Heart left ventricle (tissue), 16 donors: ENCODE measurements at regions not wholly inside any gene's neighbourhood (a gene's known extent, or its start where the extent isn't known, plus 50 kb on each side); places are given as distances from the start of the nearest gene placed in this dataset.
A peak's percentile ranks its signal among the peaks of the same experiment; 100 is the strongest.
"Not testable (repeated sequence)": the region's sequence is repeated elsewhere in the genome, so short reads cannot be mapped to it uniquely, and the experiment has no call there.

Experiments used
- ATAC-seq, 4 donors: fragments of 200-7000 bp; cut with Tn5 transposase; one replicate each; pipeline ENCODE4 v1.9.1; 2020 to 2022; ENCODE audit warnings: moderate library complexity in 4 of 4, mild to moderate bottlenecking in 3 of 4, moderate number of reproducible peaks in 1 of 4
- DNase-seq, 5 donors: peaks; one replicate each; pipeline ENCODE4 v3.0.0-alpha.2; 2020
- H3K27ac ChIP-seq, 12 donors: fragments of 200-600 bp; sonication (generic) in 4 of 12; one replicate each; pipeline versions ENCODE4 v1.5.0 to v1.8.0; 2016 to 2022; ENCODE audit warnings: mild to moderate bottlenecking in 2 of 12
- H3K27me3 ChIP-seq, 9 donors: fragments of 200-600 bp; sonication (generic) in 2 of 9; one replicate each; pipeline versions ENCODE4 v1.5.1 to v1.8.0; 2016 to 2022; ENCODE audit warnings: mild to moderate bottlenecking in 3 of 9
- H3K36me3 ChIP-seq, 9 donors: fragments of 200-600 bp; sonication (generic) in 2 of 9; one replicate each; pipeline versions ENCODE4 v1.5.0 to v1.8.0; 2018 to 2022; ENCODE audit warnings: mild to moderate bottlenecking in 2 of 9
- H3K4me1 ChIP-seq, 12 donors: fragments of 200-600 bp; sonication (generic) in 4 of 12; one replicate each; pipeline versions ENCODE4 v1.5.0 to v1.8.0; 2016 to 2022; ENCODE audit warnings: mild to moderate bottlenecking in 3 of 12
- H3K4me3 ChIP-seq, 12 donors: fragments of 200-600 bp; sonication (generic) in 4 of 12; one replicate each; pipeline versions ENCODE4 v1.5.0 to v1.8.0; 2017 to 2022; ENCODE audit warnings: mild to moderate bottlenecking in 9 of 12, moderate library complexity in 4 of 12
- H3K9me3 ChIP-seq, 12 donors: fragments of 200-600 bp; sonication (generic) in 4 of 12; one replicate each; pipeline versions ENCODE4 v1.5.0 to v1.8.0; 2016 to 2022; ENCODE audit warnings: mild to moderate bottlenecking in 1 of 12
- POLR2A ChIP-seq, 2 donors: fragments of 450-650 bp; IDR thresholded peaks; one replicate each; pipeline ENCODE4 v1.6.1; 2017; ENCODE audit warnings: antibody characterized with exemption in 2 of 2, mild to moderate bottlenecking in 2 of 2, moderate library complexity in 2 of 2
- WGBS, 4 donors: extraction: QIAGEN DNeasy Blood & Tissue Kit in 2 of 4; methylation state at CpG; one replicate each; pipeline versions ENCODE4 v1.1.5 to v1.1.7; 2013 to 2018; 5-methylcytosine and 5-hydroxymethylcytosine counted together
- intact Hi-C, 10 donors: fragments of 100-400 bp; cut with DNase I; formaldehyde crosslinking; loops; one replicate each; pipeline versions ENCODE4 v1.11.1 to v1.14.2; 2022
- TF ChIP-seq, protein P1 (sequence below), 12 donors: fragments of 200-600 bp; sonication (generic) in 4 of 12; IDR thresholded peaks; one replicate each; pipeline versions ENCODE4 v1.5.0 to v1.8.0; 2018 to 2022; ENCODE audit warnings: antibody characterized with exemption in 12 of 12, mild to moderate bottlenecking in 5 of 12
- donor health status: ischemic (EF 13 %, LVEDD 7.1; RV severe dilation, severe dysfunction).
- donor health status: healthy with polysubstance abuse.
- donor health status: DM: no; HTN: yes; CAD: no.
- donor health status: DM: no; HTN: no; CAD: no.
- donor health status: ischemic (EF 25% LVEDD 6.9; RV normal size, moderate dysfunction).
- donor health status: ischemic (EF 25% LVEDD 5.7; RV mildly dilated, moderate dysfunction).
- donor health status: healthy.
- donor health status: DM: yes; HTN: yes; CAD: no.
- donor health status: ischemic (EF 35%, LVEDD 5.7; RV mildly dilated, moderate dysfunction).
- donor health status: nonischemic (EF 11% LVEDD 7.7; RV severe dilation, severe dysfunction).
- donor health status: DM: yes; HTN: yes; CAD: no.
- donor health status: PGD.
- donor health status: ischemic (EF 29% LVEDD 5.4; RV normal size, mild dysfunction).
- donor health status: nonischemic (EF 23%, LVEDD 6.1; RV moderate dilation, normal function).

DNA sequence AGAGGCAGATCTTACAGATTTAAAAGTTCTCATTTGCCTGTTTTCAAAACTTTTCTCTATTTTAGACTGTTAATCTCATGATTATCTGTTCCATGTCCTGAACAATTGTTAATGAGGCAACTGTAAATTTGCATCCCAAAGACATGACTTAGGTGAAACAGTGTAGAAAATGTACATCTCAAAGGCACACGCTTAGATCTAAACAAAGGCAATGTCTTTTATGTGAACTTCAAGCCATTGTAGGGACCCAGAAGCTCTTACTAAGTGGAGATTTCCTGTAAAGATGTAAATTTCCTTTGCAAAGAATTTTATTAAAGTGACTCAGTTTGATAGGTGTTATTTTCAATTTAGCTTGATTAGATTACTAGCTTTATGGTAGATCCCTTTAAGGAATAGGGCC lies 125.2 kb upstream of the F3 start:
- H3K9me3 ChIP-seq: peaks cover 0 to 11% (median 0%) of the 10 kb centered on the region in 12 donors
- H3K27me3 ChIP-seq: no peaks in the 10 kb centered on the region
- intact Hi-C loops: loop anchor here in 1 of 10 donors (10.0 kb wide), 1 partner anchor 128 kb away; no protein-coding TSS in a partner anchor
- WGBS, 4 donors: 84 to 100% (median 89%) methylated on average over 1 of the region's 1 CpG
- H3K4me3 ChIP-seq: no peak overlapping the region
- ATAC-seq: no peak
- DNase-seq: no peak
- peaks cover 0 to 7% (median 0%) of the 10 kb centered on the region in 12 donors for H3K4me1 ChIP-seq
- TF ChIP-seq, protein P1, sequence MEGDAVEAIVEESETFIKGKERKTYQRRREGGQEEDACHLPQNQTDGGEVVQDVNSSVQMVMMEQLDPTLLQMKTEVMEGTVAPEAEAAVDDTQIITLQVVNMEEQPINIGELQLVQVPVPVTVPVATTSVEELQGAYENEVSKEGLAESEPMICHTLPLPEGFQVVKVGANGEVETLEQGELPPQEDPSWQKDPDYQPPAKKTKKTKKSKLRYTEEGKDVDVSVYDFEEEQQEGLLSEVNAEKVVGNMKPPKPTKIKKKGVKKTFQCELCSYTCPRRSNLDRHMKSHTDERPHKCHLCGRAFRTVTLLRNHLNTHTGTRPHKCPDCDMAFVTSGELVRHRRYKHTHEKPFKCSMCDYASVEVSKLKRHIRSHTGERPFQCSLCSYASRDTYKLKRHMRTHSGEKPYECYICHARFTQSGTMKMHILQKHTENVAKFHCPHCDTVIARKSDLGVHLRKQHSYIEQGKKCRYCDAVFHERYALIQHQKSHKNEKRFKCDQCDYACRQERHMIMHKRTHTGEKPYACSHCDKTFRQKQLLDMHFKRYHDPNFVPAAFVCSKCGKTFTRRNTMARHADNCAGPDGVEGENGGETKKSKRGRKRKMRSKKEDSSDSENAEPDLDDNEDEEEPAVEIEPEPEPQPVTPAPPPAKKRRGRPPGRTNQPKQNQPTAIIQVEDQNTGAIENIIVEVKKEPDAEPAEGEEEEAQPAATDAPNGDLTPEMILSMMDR (IDR thresholded peaks at IDR 0.05): no peak
- no peak for TF ChIP-seq POLR2A (IDR thresholded peaks at IDR 0.05)
- no peaks in the 10 kb centered on the region for H3K36me3 ChIP-seq
- no peak overlapping the region for H3K27ac ChIP-seq

DNA sequence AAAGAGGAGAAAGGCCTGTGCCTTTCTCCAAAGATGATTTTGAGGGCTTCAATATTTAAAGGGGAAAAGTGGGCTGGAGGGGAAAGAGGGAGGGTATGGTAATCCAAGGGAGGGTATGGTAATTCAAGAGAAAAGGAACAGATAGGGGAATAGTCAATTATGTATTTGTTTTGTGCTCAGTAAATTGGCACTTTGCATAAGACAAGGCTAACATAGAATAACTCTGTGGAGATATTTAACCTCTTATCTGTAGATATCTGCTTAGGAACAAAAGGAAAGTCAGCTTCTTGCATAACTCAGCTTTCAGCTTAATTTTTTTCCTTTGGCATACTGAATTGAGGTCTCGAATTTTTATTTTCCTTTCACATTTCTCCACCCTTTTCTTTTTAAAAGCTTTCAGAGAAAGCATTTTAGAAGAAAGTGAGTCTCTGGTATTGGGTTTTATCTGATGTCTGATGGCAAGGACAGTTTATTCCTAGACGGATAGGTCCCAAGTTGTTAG lies 119.9 kb upstream of the F3 start:
- Histone ChIP-seq H3K4me1 (peaks cover 0 to 33% (median 6%) of the 10 kb centered on the region in 12 donors), H3K27me3 (no peaks in the 10 kb centered on the region), H3K27ac (peak overlapping the region in 1 of 12 donors; percentile 3), H3K9me3 (no peaks in the 10 kb centered on the region), H3K36me3 (no peaks in the 10 kb centered on the region), H3K4me3 (no peak overlapping the region)
- intact Hi-C loops: loop anchor here in 2 of 10 donors (5.0 to 10.0 kb wide), 2 partner anchors 86 to 133 kb away; no protein-coding TSS in a partner anchor
- 63 to 75% (median 69%) methylated on average over 2 of the region's 2 CpGs for WGBS, 4 donors
- ATAC-seq (no peak), DNase-seq (no peak)
- TF ChIP-seq, protein P1 (IDR thresholded peaks at IDR 0.05): no peak
- no peak for TF ChIP-seq POLR2A (IDR thresholded peaks at IDR 0.05)

DNA sequence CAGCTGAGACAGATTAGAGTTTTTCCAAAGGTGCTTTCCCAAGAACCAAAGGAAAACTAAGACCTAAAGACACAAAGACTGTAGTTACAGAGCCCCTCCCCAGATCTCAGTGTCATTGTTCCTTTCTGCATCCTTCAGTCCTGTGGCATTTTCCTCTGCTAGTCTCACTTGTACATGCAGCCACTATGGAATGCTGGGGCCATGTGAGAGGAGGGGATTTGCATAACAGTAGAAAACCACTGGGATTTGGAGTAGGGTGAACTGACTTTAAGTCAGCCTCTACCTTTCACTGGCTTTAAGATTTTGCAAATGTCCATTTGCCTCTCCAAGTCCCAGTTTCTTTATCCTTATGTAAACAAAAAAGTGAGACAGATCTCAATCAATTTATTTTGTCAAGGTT lies 119.4 kb upstream of the F3 start:
- intact Hi-C loops: loop anchor here in 2 of 10 donors (5.0 to 10.0 kb wide), 2 partner anchors 86 to 134 kb away; no protein-coding TSS in a partner anchor
- no peak overlapping the region for H3K4me3 ChIP-seq
- peaks cover 0 to 33% (median 6%) of the 10 kb centered on the region in 12 donors for H3K4me1 ChIP-seq
- ATAC-seq (no peak), DNase-seq (no peak)
- H3K36me3 ChIP-seq: no peaks in the 10 kb centered on the region
- TF ChIP-seq, protein P1 (IDR thresholded peaks at IDR 0.05): no peak
- TF ChIP-seq POLR2A (IDR thresholded peaks at IDR 0.05): no peak
- H3K9me3 ChIP-seq: no peaks in the 10 kb centered on the region
- no peaks in the 10 kb centered on the region for H3K27me3 ChIP-seq
- peak overlapping the region in 1 of 12 donors; percentile 3 for H3K27ac ChIP-seq

DNA sequence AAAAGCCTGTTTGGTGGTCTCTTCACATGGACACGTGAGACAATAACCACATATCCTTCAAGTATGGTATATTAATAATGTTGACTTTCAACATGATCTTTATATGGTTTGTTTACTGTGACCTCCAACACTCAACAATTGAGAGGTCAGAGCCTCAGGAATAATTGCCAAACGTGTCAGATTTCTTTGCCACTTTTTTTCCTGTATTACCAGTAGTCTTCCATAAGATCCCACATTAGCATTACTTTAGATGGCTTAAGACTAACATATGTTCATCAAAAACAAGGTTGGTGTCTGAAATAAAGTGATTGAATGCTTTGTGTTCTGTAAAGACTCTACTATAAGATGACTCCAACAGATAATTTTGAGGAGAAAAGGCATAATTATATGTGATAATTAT lies 118.7 kb upstream of the F3 start:
- Histone ChIP-seq H3K36me3 (no peaks in the 10 kb centered on the region), H3K27ac (no peak overlapping the region), H3K9me3 (no peaks in the 10 kb centered on the region), H3K4me3 (no peak overlapping the region), H3K27me3 (no peaks in the 10 kb centered on the region), H3K4me1 (peaks cover 0 to 33% (median 6%) of the 10 kb centered on the region in 12 donors)
- intact Hi-C loops: loop anchor here in 2 of 10 donors (5.0 to 10.0 kb wide), 2 partner anchors 87 to 135 kb away; no protein-coding TSS in a partner anchor
- DNase-seq (no peak), ATAC-seq (no peak)
- no peak for TF ChIP-seq POLR2A (IDR thresholded peaks at IDR 0.05)
- TF ChIP-seq, protein P1 (IDR thresholded peaks at IDR 0.05): no peak
- WGBS, 4 donors: 57 to 67% (median 60%) methylated on average over 2 of the region's 2 CpGs

DNA sequence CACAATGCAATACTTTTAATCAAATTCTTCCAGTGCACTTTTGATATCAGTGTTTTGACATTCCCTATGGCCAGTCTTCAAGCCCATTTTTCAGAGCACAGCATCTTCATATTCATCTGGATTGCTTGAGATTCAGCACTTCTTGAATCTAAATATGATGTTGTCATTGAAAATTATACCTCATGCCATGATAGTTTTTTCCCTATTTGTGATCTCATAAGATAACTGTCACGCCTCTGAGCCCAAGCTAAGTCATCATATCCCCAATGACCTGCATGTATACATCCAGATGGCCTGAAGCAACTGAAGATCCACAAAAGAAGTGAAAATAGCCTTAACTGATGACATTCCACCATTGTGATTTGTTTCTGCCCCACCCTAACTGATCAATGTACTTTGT lies 117.6 kb upstream of the F3 start:
- not testable (repeated sequence) for H3K4me3 ChIP-seq, H3K36me3 ChIP-seq, ATAC-seq, DNase-seq, H3K9me3 ChIP-seq, H3K27me3 ChIP-seq
- intact Hi-C loops: loop anchor here in 8 of 10 donors (2.0 to 10.0 kb wide), 7 partner anchors 93 to 143 kb away; partner anchors contain the start of gene F3 (in 4 of the 8)
- Histone ChIP-seq H3K4me1 (peaks cover 0 to 39% (median 10%) of the 10 kb centered on the region in 12 donors), H3K27ac (peak overlapping the region in 1 of 12 donors; percentile 75)
- WGBS, 4 donors: 92 to 98% (median 93%) methylated on average over 1 of the region's 1 CpG
